Epithelial cell of esophagus (primary cell): ENCODE measurements at regions not wholly inside any gene's neighbourhood (a gene's known extent, or its start where the extent isn't known, plus 50 kb on each side); places are given as distances from the start of the nearest gene placed in this dataset.

Experiments
- DNase-seq: peaks from one replicate; pipeline ENCODE4 v3.0.0; 2010; ENCODE audit warnings: low read depth
- H3K4me3 ChIP-seq: 2 replicates; pipeline ENCODE4 v1.5.1; 2011; ENCODE audit warnings: mild to moderate bottlenecking, low read length, control low read depth
- TF ChIP-seq, protein P1 (sequence below): IDR thresholded peaks from 2 replicates; pipeline ENCODE4 v1.5.1; 2011; ENCODE audit warnings: low read depth, mild to moderate bottlenecking, low read length, control low read depth, inconsistent platforms; ENCODE audit not compliant: insufficient read depth; ENCODE audit errors: missing control alignments

DNA sequence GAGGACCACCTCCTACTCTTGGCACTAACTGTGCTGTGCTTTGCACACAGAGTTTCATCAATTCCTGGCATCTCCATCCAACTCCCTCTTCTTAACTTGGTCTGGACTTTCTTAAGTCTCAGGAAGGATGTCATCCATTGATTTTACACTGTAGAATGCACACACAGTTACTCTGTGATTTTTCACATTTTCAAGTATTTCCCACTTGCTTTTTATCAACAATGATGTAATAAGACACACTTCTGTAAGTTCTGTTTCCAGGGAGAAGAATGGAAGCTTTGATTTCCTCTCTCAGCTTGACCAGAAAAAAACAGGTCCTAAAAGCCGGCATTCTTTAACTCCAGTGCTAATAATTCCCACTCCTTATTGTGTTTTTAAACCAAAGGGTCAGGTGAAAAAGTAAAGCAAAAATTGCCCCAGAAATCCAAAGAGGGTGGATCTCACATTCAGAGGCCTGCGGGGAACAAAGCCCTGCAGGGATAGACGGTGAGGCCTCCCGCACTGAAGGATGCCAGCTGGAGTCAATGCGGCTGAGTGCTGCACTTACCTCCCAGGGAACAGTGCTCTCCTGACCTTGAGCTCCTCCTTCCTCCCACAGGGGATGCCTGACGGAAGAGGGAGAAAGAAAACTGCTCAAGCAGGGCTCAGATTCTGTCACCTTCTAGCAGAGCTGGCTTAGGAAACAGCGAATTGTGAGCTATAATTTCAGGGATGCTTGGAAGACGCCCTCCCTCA lies 83.1 kb downstream of the PDCL3 start:
- no peak for DNase-seq
- H3K4me3 ChIP-seq = no peak overlapping the region
- TF ChIP-seq, protein P1, sequence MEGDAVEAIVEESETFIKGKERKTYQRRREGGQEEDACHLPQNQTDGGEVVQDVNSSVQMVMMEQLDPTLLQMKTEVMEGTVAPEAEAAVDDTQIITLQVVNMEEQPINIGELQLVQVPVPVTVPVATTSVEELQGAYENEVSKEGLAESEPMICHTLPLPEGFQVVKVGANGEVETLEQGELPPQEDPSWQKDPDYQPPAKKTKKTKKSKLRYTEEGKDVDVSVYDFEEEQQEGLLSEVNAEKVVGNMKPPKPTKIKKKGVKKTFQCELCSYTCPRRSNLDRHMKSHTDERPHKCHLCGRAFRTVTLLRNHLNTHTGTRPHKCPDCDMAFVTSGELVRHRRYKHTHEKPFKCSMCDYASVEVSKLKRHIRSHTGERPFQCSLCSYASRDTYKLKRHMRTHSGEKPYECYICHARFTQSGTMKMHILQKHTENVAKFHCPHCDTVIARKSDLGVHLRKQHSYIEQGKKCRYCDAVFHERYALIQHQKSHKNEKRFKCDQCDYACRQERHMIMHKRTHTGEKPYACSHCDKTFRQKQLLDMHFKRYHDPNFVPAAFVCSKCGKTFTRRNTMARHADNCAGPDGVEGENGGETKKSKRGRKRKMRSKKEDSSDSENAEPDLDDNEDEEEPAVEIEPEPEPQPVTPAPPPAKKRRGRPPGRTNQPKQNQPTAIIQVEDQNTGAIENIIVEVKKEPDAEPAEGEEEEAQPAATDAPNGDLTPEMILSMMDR = no peak

GRCh38 chr2:100647709-100648108 lies 84.9 kb downstream of the PDCL3 start:
- no peak for DNase-seq
- TF ChIP-seq, protein P1 = no peak
- no peak overlapping the region for H3K4me3 ChIP-seq

DNA sequence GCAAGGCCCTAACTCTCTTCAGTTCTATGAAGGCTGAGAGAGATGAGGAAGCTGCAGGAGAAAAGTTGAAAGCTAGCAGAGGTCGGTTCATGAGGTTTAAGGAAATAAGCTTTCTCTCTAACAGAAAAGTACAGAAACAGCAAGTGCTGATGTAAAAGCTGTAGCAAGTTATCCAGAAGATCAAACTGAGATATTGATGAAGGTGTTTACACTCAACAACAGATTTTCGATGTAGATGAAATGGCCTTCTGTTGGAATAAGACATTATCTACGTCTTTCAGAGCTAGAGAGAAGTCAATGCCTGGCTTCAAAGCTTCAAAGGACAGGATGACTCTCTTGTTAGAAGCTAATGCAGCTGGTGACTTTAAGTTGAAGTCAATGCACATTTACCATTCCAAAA lies 87.4 kb downstream of the PDCL3 start:
- DNase-seq = no peak

DNA sequence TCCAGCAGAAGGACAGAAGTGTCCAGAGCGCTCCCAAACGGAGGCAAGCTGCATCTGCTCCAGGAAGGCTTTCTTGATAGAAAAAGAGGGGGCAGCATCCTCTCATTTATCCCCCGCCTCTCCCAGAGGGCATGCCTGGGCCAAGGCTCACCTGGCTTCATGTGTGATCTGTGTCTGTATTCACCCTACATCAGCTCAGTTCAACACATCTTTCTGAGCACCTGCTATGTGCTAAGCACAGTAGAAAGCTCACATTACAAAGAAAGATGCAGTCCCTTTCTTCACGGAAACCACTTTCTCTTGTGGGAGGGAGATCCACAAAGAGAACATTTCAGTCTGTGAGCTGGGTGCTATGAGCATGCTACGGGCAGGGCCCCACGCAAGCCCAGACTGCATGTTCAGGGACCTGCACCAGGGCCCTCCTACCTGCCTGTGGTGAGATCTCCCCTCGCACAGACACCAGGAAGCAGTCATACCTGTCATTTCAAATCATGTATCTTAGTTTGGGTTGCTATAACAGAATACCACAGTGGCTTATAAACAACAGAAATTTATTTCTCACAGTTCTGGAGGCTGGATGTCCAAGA lies 90.7 kb downstream of the PDCL3 start:
- TF ChIP-seq, protein P1 = no peak
- no peak overlapping the region for H3K4me3 ChIP-seq
- DNase-seq = no peak

More for the DNA sequence above, 87.4 kb downstream of the PDCL3 start:
- TF ChIP-seq, protein P1 = no peak
- no peak overlapping the region for H3K4me3 ChIP-seq

GRCh38 chr2:100654611-100655010 lies 91.8 kb downstream of the PDCL3 start:
- TF ChIP-seq, protein P1 = no peak
- no peak for DNase-seq
- H3K4me3 ChIP-seq = no peak overlapping the region

- TF ChIP-seq, protein P1 = no peak
- H3K4me3 ChIP-seq = no peak overlapping the region
- no peak for DNase-seq
Observed at GRCh38 chr2:100655446-100655845, 92.7 kb downstream of the PDCL3 start.

DNA sequence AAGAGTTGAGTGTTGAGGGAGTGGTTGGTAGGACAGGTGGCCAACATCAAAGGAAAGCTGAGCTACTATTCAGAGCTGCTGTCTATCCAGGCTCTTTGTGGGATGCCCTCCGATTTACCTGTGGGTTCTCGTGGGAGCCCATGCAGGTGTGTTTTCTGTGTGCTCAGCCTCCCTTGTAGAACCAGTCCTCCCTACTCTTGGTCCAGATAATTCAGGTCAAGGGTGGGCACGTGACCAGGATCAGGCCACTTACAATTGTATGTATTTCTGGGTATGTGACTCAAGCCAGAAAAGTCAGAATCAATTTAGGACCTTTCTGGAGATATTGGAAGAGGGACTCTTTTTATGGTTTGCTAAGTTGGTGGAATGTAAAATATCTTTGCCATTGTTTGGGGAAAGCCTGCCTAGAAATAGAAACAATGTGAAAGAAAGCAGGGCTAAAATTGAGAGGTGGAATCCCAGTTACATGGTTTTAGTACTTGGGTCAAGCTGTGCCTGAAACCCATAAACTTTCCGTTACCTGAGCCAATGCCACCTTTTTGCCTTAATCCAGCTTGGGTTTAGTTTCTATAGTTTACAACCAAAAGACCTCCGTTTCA lies 93.2 kb downstream of the PDCL3 start:
- TF ChIP-seq, protein P1 = no peak
- H3K4me3 ChIP-seq = no peak overlapping the region
- no peak for DNase-seq
